Stimulated activated CD4-positive, alpha-beta T cell treated with anti-CD3 and anti-CD28 coated beads, Interleukin-1b, Interleukin-23, amount 100 ng/mL, for 4 hours (primary cell): ENCODE measurements at regions not wholly inside any gene's neighbourhood (a gene's known extent, or its start where the extent isn't known, plus 50 kb on each side); places are given as distances from the start of the nearest gene placed in this dataset.
"Not testable (repeated sequence)": the region's sequence is repeated elsewhere in the genome, so short reads cannot be mapped to it uniquely, and the experiment has no call there.

Experiments
- DNase-seq, 2 donors: peaks; one replicate each; pipeline ENCODE4 v3.0.0-alpha.2; 2020; ENCODE audit warnings: low read depth in 2 of 2

- no peak for DNase-seq
These were observed 87.7 kb downstream of the DCK start for GRCh38 chr4:71081192-71081591.

GRCh38 chr4:71093745-71094144 is 100.3 kb downstream of the DCK start:
- DNase-seq: no peak

- DNase-seq: no peak
These were observed 100.8 kb downstream of the DCK start for GRCh38 chr4:71094201-71094600.

GRCh38 chr4:71095141-71095540 is 101.7 kb downstream of the DCK start:
- no peak for DNase-seq

- DNase-seq: no peak
These were observed 102.1 kb downstream of the DCK start for GRCh38 chr4:71095545-71095944.

DNA sequence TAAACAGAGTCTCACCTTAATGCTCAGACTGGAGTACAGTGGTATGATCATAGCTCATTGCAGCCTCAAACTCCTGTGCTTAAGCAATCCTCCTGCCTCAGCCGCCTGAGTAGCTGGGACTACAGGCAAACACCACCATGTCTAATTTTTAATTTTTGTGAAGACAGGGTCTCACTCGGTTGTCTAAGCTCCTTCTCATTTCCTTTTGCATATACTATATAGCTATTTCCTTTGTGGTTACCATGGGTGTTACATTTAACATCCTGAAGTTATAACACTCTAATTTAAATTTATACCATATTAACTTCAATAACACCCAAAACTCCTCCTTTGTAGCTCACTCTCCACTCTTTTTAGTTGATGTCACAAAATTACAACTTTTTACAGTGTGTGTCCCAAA is 114.3 kb downstream of the DCK start:
- no peak for DNase-seq

GRCh38 chr4:71110499-71110898 is 117.0 kb downstream of the DCK start:
- no peak for DNase-seq

DNA sequence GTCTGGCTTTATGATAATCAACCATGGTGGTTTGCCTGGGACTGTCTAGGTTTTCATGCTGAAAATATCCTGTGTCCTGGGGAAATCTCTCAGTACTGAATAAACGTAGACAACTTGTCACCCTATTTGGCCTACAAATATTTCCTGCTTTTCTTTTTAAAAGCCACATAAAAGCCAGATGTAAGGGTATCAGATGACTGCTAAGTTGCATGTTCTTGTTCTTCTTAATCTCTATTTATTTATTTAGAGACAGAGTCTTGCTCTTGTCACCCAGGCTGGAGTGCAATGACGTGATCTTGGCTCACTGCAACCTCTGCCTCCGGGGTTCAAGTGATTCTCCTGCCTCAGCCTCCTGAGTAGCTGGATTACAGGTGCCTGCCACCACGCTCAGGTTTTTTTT is 117.7 kb downstream of the DCK start:
- not testable (repeated sequence) for DNase-seq

DNA sequence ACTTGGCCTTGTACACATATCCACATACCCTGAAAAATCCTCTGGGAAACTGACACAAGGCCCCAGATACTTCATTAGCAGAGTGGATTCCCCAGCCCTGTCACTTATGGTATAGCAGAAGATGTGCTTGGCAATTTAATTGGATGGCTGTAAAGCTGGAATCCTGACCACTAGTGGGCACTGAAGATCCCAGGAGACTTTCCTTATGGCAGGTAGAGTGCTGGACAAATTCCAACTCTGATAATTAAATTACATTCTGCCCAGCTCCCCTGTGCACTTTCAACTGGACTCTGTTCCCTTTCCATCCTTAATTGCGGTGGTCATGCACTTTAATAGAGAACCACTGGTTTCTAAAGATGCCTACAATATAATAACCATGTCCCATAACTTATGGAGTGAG is 119.8 kb downstream of the DCK start:
- no peak for DNase-seq

GRCh38 chr4:71120831-71121524 is 127.5 kb downstream of the DCK start:
- no peak for DNase-seq

DNA sequence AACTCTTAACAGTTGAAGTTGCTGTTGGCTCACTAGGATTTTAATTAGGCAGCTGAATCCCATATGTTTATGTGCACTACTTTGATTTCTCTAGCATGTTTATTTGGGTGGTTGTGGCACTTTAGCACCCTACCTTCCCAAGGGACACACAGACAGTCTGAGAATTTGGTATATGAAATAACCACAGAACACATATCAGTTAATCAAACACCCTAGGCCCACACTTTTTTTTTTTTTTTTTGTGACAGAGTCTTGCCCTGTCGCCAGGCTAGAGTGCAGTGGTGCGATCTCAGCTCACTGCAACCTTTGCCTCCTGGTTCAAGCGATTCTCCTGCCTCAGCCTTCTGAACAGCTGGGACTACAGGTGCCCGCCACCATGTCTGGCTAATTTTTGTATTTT is 130.5 kb downstream of the DCK start:
- no peak for DNase-seq

- no peak for DNase-seq
These were observed 131.7 kb downstream of the DCK start for GRCh38 chr4:71125137-71125536.

- no peak for DNase-seq
These were observed 133.3 kb downstream of the DCK start for GRCh38 chr4:71126719-71127118.

DNA sequence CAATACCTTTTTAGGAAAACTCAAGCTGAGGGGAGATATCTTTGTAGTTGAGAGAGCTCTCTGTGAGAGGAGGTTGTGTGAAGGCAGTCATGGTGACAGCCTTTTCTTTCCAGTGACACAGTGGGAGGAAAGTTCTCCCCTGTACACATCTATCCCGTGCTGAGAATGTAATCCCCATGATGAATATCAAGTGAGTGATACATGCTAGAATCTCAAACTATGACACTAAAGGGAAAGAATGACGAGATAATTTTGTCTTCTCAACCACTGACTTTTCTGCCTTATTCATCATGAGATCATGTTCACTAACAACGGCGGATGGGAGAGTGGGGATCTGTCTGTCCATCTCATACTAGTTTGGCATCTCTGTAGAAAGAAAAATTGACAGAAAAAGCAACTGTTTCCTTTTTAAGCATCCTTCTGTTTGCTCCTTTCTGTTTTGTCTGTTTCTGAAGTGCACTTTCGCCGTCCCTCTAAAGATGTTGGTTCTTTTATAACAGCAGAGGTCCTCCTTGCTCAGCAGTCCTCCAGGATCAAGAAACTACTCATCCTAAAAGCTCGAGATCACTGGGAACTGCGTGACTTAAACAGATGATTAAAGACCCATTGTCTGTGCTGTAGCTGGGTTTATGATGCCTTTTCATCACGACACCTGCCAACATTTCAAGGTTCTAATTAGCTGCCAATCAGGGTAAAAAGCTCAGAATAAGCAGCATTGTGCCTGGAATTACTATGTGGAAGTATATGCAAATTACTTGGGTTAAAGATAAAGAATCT is 137.6 kb downstream of the DCK start:
- DNase-seq: no peak

- DNase-seq: no peak
These were observed 139.0 kb downstream of the DCK start for GRCh38 chr4:71132486-71132885.

GRCh38 chr4:71133491-71133890 is 140.0 kb downstream of the DCK start:
- DNase-seq: no peak

GRCh38 chr4:71136071-71136470 is 142.6 kb downstream of the DCK start:
- DNase-seq: no peak

DNA sequence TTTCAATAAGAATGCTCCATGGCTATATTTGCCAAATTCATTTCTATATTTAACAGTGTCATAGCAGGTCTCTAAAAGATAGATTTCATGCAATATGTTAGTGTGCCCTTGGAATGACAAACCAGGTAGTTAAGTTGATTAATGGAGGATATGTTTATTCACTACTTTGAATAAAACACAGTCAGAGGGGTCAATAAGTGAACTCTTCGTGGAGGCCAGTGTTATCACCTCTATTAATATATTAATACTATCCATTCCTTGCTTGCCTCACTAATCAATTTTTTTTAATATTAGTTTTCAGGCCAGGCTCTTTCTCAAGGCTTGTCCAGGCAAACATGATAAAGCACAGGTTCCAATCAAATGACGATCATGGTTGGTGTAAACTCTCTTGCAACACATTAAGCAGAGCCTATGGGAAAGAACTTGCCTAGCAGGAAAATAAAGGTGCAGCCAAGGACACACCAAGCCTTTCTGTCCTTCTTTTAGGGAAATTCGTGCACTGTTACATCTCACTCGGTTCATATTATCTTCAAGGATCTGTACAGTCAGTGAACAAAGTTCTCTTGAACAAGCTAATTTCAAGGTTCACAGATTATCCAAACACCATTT is 144.7 kb downstream of the DCK start:
- DNase-seq: no peak

- no peak for DNase-seq
These were observed 147.1 kb downstream of the DCK start for GRCh38 chr4:71140563-71140962.

DNA sequence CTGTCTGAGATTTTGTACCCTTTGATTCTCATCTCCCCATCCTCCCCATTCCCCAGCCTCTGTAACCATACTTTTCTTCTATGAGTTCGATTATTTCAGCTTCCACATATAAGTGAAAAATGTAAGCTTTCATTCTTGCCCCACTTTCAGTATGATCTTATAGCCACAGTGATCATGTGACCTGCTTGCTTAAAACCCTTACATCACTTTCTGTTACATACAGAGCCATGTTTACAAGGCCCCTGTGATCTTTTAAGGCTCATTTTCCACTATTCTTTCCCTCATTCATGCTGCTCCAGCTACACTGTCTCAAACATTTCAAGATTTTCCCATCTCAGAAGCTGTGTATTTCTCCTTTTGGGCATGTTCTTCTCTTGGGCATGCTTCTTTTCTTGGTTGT is 147.7 kb downstream of the DCK start:
- DNase-seq: no peak

GRCh38 chr4:71147261-71147660 is 153.8 kb downstream of the DCK start:
- no peak for DNase-seq

DNA sequence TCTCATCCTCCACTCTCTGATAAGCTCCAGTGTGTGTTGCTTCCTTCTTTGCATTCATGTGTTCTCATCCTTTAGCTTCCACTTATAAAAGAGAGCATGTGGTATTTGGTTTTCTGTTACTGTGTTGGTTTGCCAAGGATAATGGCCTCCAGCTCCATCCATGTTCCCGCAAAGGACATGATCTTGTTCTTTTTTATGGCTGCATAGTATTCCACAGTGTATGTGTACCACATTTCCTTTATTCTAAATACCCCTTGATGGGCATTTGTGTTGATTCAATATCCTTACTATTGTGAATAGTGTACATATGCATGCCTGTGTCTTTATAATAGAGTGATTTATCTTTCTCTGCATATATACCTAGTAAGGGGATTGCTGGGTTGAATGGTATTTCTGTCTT is 155.1 kb downstream of the DCK start:
- DNase-seq: no peak

DNA sequence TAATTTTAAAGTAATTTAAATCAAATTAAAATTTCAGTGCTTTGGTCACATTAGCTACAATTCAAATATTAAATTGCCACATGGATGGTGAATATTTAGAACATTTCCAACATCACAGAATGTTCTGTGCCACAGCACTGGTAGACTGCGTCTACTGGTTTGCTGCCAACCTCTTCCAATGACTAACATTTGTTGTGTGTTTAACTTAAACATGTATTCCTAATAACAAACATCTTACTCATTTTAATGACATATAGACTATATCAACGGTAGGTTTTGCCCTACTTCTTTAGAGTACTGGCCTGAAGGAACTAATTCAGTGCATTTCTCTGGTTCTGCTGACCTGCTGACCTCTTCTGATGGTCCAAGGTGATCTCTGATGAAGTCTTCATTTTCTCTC is 157.6 kb downstream of the DCK start:
- DNase-seq: no peak
